ENCODE measurements at regions not wholly inside any gene's neighbourhood (a gene's known extent, or its start where the extent isn't known, plus 50 kb on each side); places are given as distances from the start of the nearest gene placed in this dataset.
"Not testable (repeated sequence)": the region's sequence is repeated elsewhere in the genome, so short reads cannot be mapped to it uniquely, and the experiment has no call there.

DNA sequence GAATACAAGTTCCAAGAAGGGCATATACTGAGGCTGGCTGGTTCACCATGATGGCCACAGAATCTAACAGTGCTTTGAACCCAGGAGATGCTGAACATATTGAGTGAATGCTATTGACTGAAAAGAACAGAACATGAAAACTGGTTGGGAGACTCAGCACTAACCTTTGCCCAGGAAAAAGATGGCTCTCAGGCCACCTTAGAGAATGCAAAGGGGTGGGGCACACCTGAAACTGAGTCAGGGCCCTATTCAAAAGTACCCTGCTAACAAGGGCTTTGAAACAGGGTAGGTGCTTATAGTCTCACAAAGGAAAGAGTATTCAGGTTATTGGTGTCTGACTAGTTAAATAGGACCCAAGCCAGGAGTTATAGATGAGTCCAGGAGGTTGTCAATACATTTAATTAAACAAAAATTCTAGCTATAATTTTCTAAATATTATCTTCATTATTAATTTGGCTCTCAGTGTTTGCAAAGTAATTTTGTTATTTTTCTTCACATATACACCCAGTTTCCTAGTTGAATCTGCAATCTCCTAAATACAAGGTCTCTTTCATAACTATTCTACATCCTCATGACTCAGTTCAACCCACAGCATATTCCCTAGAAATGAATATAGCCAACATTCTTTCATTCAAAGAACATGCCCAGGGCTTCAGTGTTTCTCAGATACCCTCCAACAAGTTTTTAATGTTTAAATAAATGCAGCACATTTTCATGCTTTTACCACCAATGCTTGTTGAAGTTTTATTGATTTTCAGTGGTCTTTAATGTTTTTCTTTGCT, 144.2 kb upstream of the RAPGEF2 start:
- TF ChIP-seq GATA1 (IDR thresholded peaks at IDR 0.05; ENCODE audit: low read depth, low read length) (no peak), POLR2A (IDR thresholded peaks at IDR 0.05; ENCODE audit: low read length) (no peak)
- DNase-seq = no peak

GRCh38 chr4:158962393-158962792, 140.5 kb upstream of the RAPGEF2 start:
- DNase-seq = no peak
- TF ChIP-seq POLR2A (IDR thresholded peaks at IDR 0.05; ENCODE audit: low read length) = no peak
- no peak for TF ChIP-seq GATA1 (IDR thresholded peaks at IDR 0.05; ENCODE audit: low read depth, low read length)

- not testable (repeated sequence) for DNase-seq
Observed at GRCh38 chr4:158963282-158963681, 139.6 kb upstream of the RAPGEF2 start.

DNA sequence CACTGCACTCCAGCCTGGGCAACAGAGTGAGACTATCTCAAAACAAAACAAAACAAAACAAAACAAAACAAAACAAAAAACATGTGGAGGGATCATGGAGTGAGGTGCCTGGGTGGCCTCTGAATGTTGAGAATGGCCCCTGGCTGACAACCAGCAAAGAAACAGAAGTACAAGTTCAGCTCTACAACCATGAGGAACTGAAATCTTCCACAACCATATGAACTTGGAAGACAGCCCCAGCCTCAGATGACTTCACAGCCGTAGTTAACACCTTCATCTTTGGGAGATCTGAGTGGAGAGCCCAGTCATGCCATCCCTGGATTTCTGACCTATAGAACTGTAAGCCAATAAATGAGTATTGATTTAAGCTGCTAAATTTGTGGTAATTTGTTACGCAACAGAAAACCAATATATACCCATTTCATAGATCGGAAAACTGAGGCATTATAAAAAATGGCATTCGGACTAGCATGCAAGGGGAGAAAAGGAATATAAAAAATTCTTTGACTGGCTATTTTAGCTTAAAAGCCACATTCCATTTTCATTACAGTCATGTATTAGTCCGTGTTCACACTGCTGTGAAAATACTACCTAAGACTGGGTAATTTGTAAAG, 138.7 kb upstream of the RAPGEF2 start:
- no peak for DNase-seq
- no peak for TF ChIP-seq GATA1 (IDR thresholded peaks at IDR 0.05; ENCODE audit: low read depth, low read length)
- TF ChIP-seq POLR2A (IDR thresholded peaks at IDR 0.05; ENCODE audit: low read length) = no peak

DNA sequence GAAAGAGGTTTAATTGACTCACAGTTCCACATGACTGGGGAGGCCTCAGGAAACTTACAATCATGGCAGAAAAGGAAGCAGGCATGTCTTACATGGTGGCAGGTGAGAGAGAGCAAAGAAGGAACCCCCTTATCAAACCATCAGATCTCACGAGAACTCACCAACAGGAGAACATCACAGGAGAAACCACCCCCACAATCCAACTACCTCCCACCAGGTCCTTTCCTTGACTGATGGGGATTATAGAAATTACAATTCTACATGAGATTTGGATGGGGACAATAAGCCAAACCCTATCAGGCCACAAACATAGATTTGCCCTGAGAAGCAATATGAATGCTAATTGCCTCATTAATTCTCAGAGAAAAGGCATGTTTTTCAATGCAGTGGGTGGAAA, 138.2 kb upstream of the RAPGEF2 start:
- no peak for DNase-seq
- no peak for TF ChIP-seq POLR2A (IDR thresholded peaks at IDR 0.05; ENCODE audit: low read length)
- TF ChIP-seq GATA1 (IDR thresholded peaks at IDR 0.05; ENCODE audit: low read depth, low read length) = no peak

GRCh38 chr4:158965226-158965625, 137.7 kb upstream of the RAPGEF2 start:
- DNase-seq = no peak
- no peak for TF ChIP-seq GATA1 (IDR thresholded peaks at IDR 0.05; ENCODE audit: low read depth, low read length)

DNA sequence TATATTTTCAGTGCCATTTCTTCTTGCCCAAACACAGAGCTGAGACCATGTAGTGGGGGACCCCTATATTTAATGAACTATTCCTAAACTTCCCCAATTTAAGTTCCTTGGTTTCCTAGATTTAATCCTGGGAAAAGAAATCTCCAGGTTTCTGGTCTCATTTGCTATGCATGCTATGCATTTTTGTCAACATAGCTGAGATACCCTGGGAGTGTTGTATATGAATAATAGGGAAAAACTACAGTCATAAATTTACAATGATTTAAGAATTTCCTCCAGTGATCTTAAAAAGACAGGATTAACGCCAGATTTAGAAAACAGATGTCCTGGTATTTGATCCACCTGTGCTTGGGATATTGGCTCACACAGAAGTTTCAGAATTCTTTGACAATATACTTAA, 136.8 kb upstream of the RAPGEF2 start:
- no peak for TF ChIP-seq POLR2A (IDR thresholded peaks at IDR 0.05; ENCODE audit: low read length)
- no peak for TF ChIP-seq GATA1 (IDR thresholded peaks at IDR 0.05; ENCODE audit: low read depth, low read length)

GRCh38 chr4:158968961-158969360, 133.9 kb upstream of the RAPGEF2 start:
- TF ChIP-seq GATA1 (IDR thresholded peaks at IDR 0.05; ENCODE audit: low read depth, low read length) (no peak), POLR2A (IDR thresholded peaks at IDR 0.05; ENCODE audit: low read length) (no peak)
- DNase-seq = no peak

More for the DNA sequence above, 136.8 kb upstream of the RAPGEF2 start:
- no peak for DNase-seq

- TF ChIP-seq POLR2A (IDR thresholded peaks at IDR 0.05; ENCODE audit: low read length) (no peak), GATA1 (IDR thresholded peaks at IDR 0.05; ENCODE audit: low read depth, low read length) (no peak)
- no peak for DNase-seq
Observed at GRCh38 chr4:158970812-158971211, 132.1 kb upstream of the RAPGEF2 start.

- not testable (repeated sequence) for DNase-seq
Observed at GRCh38 chr4:158974438-158974837, 128.4 kb upstream of the RAPGEF2 start.

DNA sequence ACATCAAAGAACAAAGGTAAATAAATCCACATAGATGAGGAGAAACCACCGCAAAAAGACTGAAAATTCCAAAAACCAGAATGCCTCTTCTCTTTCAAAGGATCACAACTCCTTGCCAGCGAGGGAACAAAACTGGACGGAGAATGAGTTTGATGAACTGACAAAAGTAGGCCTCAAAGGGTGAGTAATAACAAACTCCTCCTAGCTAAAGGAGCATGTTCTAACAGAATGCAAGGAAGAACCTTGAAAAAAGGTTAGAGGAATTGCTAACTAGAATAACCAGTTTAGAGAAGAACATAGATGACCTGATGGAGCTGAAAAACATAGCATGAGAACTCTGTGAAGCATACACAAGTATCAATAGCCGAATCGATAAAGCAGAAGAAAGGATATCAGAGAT, 122.2 kb upstream of the RAPGEF2 start:
- DNase-seq = not testable (repeated sequence)

- TF ChIP-seq GATA1 (IDR thresholded peaks at IDR 0.05; ENCODE audit: low read depth, low read length) (no peak), POLR2A (IDR thresholded peaks at IDR 0.05; ENCODE audit: low read length) (no peak)
- no peak for DNase-seq
Observed at GRCh38 chr4:158991534-158992155, 111.2 kb upstream of the RAPGEF2 start.

DNA sequence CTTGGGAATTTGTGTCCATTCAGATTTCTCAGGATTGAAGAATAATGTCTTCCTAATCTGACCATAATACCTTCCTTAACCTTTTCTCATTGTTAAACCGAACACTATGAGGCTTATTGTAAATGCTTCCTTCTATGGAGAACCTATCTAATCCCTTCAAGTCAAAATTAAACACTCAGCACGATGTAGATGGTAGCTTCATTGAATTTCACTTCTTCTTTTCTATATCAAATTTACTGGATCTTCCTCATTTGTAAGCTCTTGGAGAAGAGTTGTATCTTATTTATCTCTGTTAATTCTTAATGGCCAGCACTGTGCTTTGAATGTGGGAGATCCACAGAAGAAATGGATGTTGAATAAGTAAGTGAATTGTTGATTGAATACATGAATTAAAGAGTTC, 109.0 kb upstream of the RAPGEF2 start:
- DNase-seq = no peak
- no peak for TF ChIP-seq POLR2A (IDR thresholded peaks at IDR 0.05; ENCODE audit: low read length)
- TF ChIP-seq GATA1 (IDR thresholded peaks at IDR 0.05; ENCODE audit: low read depth, low read length) = no peak

DNA sequence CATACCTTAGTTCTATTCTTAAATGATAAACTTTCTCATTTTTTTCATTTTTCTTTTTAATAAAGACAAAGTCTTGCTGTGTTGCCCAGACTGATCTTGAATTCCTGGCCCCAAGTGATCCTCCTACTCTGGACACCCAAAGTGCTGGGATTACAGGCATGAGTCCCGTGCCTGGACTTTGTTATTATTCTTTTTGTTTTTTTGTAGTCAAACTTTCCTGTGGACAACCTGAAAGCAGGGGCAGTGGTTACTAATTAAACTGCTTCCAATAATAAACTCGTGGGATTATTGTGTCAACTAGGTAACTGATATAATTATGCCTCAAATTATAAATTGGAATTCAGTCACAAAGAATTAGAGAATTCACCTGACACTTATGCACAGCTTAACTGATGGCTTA, 107.8 kb upstream of the RAPGEF2 start:
- no peak for DNase-seq
- no peak for TF ChIP-seq GATA1 (IDR thresholded peaks at IDR 0.05; ENCODE audit: low read depth, low read length)
- TF ChIP-seq POLR2A (IDR thresholded peaks at IDR 0.05; ENCODE audit: low read length) = no peak

GRCh38 chr4:158995965-158996364, 106.9 kb upstream of the RAPGEF2 start:
- DNase-seq = no peak
- TF ChIP-seq GATA1 (IDR thresholded peaks at IDR 0.05; ENCODE audit: low read depth, low read length) (no peak), POLR2A (IDR thresholded peaks at IDR 0.05; ENCODE audit: low read length) (no peak)
